Hepatocyte (in vitro differentiated cells): ENCODE measurements at regions not wholly inside any gene's neighbourhood (a gene's known extent, or its start where the extent isn't known, plus 50 kb on each side); places are given as distances from the start of the nearest gene placed in this dataset.

Experiments used
- CTCF ChIP-seq: fragments of 200-600 bp; sonication (generic); IDR thresholded peaks from 2 replicates; pipeline ENCODE4 v1.5.1; 2016; ENCODE audit warnings: antibody characterized with exemption, mild to moderate bottlenecking; ENCODE audit not compliant: poor library complexity
- EZH2 ChIP-seq: fragments of 200-600 bp; sonication (generic); IDR thresholded peaks from 2 replicates; pipeline ENCODE4 v1.6.1; 2016; ENCODE audit warnings: antibody characterized with exemption, mild to moderate bottlenecking, borderline replicate concordance

- TF ChIP-seq CTCF (no peak), EZH2 (no peak)
Observed at GRCh38 chr16:11472410-11472809, 114.3 kb downstream of the LITAF start.
